ENCODE measurements at regions not wholly inside any gene's neighbourhood (a gene's known extent, or its start where the extent isn't known, plus 50 kb on each side); places are given as distances from the start of the nearest gene placed in this dataset.

DNA sequence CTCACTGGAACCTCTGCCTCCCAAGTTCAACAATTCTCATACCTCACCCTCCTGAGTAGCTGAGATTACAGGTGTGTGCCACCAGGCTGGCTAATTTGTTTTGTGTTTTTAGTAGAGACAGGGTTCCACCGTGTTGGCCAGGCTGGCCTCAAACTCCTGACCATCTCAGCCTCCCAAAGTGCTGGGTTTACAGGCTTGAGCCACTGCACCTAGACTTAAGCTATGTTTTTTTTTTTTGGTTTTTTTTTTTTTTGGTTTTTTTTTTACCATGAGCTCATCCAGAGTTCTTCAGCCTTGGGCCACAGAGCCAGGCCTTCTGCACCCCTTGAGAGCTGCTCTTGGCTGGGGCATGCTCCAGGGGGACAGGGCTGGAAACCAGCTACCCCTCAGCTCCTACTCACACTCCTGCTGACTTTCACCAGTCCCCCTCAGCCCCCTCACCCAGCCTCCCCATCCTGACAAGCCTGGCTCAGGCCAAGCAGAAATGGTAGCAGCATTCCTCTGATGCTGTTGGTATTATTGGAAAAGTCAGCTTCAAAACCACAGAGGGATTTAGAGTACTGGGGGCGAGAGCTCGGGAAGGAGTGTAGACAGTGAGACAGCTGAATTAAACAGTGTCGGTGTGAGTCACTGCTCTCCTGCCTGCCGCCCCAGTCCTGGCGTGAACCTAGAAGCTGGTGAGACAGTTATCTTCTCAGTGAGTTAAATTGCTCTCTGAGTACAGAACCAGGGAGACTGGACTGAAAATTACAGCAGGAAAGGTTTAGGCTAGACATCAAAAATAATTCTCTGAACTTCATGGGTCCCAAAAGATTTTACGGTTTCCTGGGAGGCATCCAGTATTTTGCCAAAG lies 63.7 kb downstream of the NAV1 start:
- TF ChIP-seq, protein P1, sequence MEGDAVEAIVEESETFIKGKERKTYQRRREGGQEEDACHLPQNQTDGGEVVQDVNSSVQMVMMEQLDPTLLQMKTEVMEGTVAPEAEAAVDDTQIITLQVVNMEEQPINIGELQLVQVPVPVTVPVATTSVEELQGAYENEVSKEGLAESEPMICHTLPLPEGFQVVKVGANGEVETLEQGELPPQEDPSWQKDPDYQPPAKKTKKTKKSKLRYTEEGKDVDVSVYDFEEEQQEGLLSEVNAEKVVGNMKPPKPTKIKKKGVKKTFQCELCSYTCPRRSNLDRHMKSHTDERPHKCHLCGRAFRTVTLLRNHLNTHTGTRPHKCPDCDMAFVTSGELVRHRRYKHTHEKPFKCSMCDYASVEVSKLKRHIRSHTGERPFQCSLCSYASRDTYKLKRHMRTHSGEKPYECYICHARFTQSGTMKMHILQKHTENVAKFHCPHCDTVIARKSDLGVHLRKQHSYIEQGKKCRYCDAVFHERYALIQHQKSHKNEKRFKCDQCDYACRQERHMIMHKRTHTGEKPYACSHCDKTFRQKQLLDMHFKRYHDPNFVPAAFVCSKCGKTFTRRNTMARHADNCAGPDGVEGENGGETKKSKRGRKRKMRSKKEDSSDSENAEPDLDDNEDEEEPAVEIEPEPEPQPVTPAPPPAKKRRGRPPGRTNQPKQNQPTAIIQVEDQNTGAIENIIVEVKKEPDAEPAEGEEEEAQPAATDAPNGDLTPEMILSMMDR (IDR thresholded peaks at IDR 0.05; ENCODE audit: low read depth, low read length): no peak
- TF ChIP-seq EZH2phosphoT487 (IDR thresholded peaks at IDR 0.05; ENCODE audit: low read depth): no peak
- H3K79me2 ChIP-seq (ENCODE audit: low read length): no peaks in the 10 kb centered on the region
- no peak overlapping the region for H3K27ac ChIP-seq (ENCODE audit: low read length)
- no peak overlapping the region for H3K4me3 ChIP-seq (ENCODE audit: low read length)
- H3K4me2 ChIP-seq (ENCODE audit: low read length): no peak overlapping the region
- no peaks in the 10 kb centered on the region for H3K9me3 ChIP-seq (ENCODE audit: insufficient read depth, low read length)
- H2AFZ ChIP-seq (ENCODE audit: low read depth, low read length): no peak overlapping the region
- no peaks in the 10 kb centered on the region for H4K20me1 ChIP-seq (ENCODE audit: insufficient read depth, low read length)
- peaks cover 49% of the 10 kb centered on the region for H3K4me1 ChIP-seq (ENCODE audit: low read length)
- no peaks in the 10 kb centered on the region for H3K36me3 ChIP-seq (replicated peaks; ENCODE audit: low read depth, low read length)
- no peaks in the 10 kb centered on the region for H3K27me3 ChIP-seq (ENCODE audit: low read depth, low read length)
- no peak overlapping the region for H3K9ac ChIP-seq (ENCODE audit: low read length)

DNA sequence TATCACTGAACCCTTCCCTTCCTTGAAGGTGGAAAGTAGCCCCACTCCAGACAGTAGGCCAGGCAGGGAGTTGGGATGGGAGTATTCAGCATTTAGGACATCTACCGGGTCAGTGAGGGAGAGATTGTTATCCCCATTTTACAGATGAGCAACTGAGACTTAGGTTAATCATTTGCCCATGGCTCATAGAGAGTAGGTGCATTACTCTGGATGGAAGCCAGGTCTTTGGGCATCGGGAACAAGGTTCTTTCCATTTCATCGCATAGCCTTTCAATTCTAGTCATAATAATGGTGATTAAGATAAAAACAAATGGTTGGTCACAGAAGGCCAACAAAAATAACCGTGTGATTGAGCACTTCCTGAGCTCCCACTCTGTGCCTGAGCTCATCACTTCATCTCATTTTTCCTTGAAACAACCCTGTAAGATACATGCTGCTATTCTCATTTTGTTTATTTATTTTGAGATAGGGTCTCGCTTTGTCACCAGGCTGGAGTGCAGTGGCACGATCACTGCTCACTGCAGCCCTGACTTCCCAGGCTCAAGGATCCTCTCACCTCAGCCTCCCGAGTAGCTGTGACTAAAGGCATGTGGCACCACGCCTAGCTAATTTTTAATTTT lies 64.8 kb downstream of the NAV1 start:
- TF ChIP-seq EZH2phosphoT487 (IDR thresholded peaks at IDR 0.05; ENCODE audit: low read depth): no peak
- TF ChIP-seq, protein P1 (IDR thresholded peaks at IDR 0.05; ENCODE audit: low read depth, low read length): no peak
- Histone ChIP-seq H3K27me3 (ENCODE audit: low read depth, low read length) (no peaks in the 10 kb centered on the region), H3K36me3 (replicated peaks; ENCODE audit: low read depth, low read length) (no peaks in the 10 kb centered on the region), H2AFZ (ENCODE audit: low read depth, low read length) (no peak overlapping the region), H3K9me3 (ENCODE audit: insufficient read depth, low read length) (no peaks in the 10 kb centered on the region), H3K4me2 (ENCODE audit: low read length) (no peak overlapping the region), H3K27ac (ENCODE audit: low read length) (no peak overlapping the region), H3K4me1 (ENCODE audit: low read length) (peaks cover 48% of the 10 kb centered on the region), H3K79me2 (ENCODE audit: low read length) (no peaks in the 10 kb centered on the region), H3K4me3 (ENCODE audit: low read length) (no peak overlapping the region), H4K20me1 (ENCODE audit: insufficient read depth, low read length) (no peaks in the 10 kb centered on the region), H3K9ac (ENCODE audit: low read length) (no peak overlapping the region)

DNA sequence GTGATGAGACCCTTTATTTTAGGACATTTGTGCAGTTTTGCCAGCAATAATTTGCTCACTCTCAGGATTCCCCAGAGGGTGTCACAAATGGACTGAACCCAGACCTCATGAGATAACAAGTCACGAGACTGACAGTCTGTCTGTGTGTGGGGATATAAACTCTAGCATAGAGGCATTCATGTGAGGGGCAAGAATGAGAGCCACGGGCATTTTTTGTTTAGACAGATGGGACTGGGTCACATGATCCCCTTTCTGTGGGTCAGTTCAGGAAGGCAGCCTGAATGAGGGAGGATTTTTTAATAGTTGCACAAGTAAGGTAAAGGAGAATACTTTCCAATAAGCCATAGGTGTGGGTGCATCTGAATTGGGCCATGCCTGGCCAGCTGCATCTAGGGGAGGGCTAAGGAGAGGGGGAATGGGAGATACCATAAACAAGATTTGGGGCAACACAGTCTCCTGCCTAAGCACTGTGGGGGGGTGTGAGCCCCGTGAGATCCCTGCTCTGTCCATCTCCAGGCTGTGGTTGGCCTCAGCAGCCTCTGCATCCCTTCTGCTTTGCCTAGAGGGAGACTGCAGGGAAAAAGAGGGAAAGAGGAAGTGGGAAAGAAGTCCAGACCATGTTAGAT lies 66.6 kb downstream of the NAV1 start:
- Histone ChIP-seq H3K27me3 (ENCODE audit: low read depth, low read length) (no peaks in the 10 kb centered on the region), H2AFZ (ENCODE audit: low read depth, low read length) (no peak overlapping the region)

GRCh38 chr1:201606096-201606495 lies 67.2 kb downstream of the NAV1 start:
- no peak overlapping the region for H3K27ac ChIP-seq (ENCODE audit: low read length)
- no peak overlapping the region for H3K4me2 ChIP-seq (ENCODE audit: low read length)
- no peaks in the 10 kb centered on the region for H3K79me2 ChIP-seq (ENCODE audit: low read length)
- H2AFZ ChIP-seq (ENCODE audit: low read depth, low read length): no peak overlapping the region
- H3K4me3 ChIP-seq (ENCODE audit: low read length): no peak overlapping the region
- H4K20me1 ChIP-seq (ENCODE audit: insufficient read depth, low read length): no peaks in the 10 kb centered on the region
- no peaks in the 10 kb centered on the region for H3K27me3 ChIP-seq (ENCODE audit: low read depth, low read length)
- H3K4me1 ChIP-seq (ENCODE audit: low read length): peaks cover 26% of the 10 kb centered on the region
- H3K36me3 ChIP-seq (replicated peaks; ENCODE audit: low read depth, low read length): no peaks in the 10 kb centered on the region
- H3K9ac ChIP-seq (ENCODE audit: low read length): no peak overlapping the region
- TF ChIP-seq, protein P1 (IDR thresholded peaks at IDR 0.05; ENCODE audit: low read depth, low read length): no peak
- no peak for TF ChIP-seq EZH2phosphoT487 (IDR thresholded peaks at IDR 0.05; ENCODE audit: low read depth)
- no peaks in the 10 kb centered on the region for H3K9me3 ChIP-seq (ENCODE audit: insufficient read depth, low read length)

More for the DNA sequence above, 66.6 kb downstream of the NAV1 start:
- Histone ChIP-seq H3K4me2 (ENCODE audit: low read length) (no peak overlapping the region), H4K20me1 (ENCODE audit: insufficient read depth, low read length) (no peaks in the 10 kb centered on the region), H3K9me3 (ENCODE audit: insufficient read depth, low read length) (no peaks in the 10 kb centered on the region), H3K36me3 (replicated peaks; ENCODE audit: low read depth, low read length) (no peaks in the 10 kb centered on the region), H3K79me2 (ENCODE audit: low read length) (no peaks in the 10 kb centered on the region), H3K4me1 (ENCODE audit: low read length) (peaks cover 32% of the 10 kb centered on the region), H3K9ac (ENCODE audit: low read length) (no peak overlapping the region), H3K4me3 (ENCODE audit: low read length) (no peak overlapping the region), H3K27ac (ENCODE audit: low read length) (no peak overlapping the region)
- no peak for TF ChIP-seq EZH2phosphoT487 (IDR thresholded peaks at IDR 0.05; ENCODE audit: low read depth)

All from OCI-LY3 (cell line).